ENCODE measurements at regions not wholly inside any gene's neighbourhood (a gene's known extent, or its start where the extent isn't known, plus 50 kb on each side); places are given as distances from the start of the nearest gene placed in this dataset.
"Not testable (repeated sequence)": the region's sequence is repeated elsewhere in the genome, so short reads cannot be mapped to it uniquely, and the experiment has no call there.

DNA sequence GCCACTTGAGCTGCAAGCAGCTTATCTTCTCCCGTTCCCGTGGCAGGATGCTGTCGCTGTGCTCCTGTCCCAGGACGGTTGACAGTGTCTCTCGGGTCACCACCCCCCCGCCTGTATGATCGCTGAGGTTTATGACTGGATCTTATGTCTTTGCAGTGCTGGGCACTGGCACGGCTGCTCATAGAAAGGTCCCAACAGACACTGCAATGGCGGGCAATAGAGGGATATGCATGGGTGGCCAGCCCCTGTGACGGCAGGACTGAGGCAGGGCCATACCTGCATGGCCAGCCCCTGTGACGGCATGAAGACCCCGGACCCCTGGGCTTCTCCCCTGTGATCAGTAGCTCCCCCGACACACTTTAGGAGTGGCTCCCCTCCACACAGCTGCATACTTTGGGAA lies 307.2 kb downstream of the TEX29 start:
- no peak for DNase-seq

DNA sequence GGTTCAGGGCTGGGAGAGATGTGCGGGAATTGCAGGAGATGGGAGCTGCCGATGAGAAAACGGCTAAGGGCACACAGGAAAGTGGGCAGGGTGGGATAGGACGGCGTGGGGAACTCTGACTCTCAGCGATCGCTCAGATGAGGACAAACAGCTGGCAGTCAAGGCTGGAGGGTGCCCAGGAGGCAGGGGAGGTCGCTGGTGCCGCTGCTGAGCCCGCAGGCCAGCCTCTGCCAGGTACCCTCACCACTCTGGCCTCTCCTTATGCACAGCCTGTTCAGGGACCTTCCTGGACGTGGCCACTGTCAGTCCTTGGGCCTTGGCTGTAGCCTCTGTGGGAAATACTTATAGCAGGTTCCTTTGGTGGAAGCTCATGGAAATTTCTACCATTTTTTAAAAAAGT lies 308.6 kb downstream of the TEX29 start:
- DNase-seq: no peak

DNA sequence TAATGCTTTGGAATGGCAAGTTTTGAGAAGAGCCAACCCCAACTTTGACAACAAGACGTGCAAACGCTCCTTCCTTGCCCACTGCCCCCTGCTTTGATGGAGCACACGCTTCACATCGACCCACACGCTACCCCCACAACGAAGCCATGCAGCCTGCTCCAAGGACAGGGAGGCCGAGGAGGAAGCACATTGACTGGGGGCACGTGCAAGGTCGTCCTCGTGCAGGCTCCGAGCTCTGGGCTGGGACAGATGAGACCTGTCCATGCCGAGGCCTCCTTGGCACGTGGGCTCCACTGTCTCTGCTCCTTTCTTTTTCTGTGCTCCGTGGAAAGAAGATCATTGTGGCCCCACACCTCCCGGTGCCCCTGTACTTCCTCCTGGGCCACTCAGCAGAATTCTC lies 309.0 kb downstream of the TEX29 start:
- DNase-seq: no peak

DNA sequence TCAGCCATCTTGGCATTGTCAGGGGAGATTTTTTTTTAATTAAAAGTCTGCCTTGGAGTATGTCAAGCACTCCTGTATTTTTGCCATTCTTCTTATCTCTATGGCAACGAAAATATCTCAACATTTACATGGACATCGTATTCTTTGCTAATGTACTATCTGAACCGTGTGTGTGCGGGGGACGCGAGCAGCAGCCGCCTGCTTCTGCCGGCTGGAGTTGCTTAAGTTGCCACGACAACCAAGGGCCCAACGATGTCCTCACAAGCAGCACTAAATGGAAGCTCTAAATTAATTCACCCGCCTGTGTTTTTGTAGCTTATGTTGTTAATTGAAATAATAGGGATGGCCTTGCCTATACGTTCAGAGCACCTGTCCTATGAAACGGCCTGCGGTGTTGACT lies 309.5 kb downstream of the TEX29 start:
- no peak for DNase-seq

DNA sequence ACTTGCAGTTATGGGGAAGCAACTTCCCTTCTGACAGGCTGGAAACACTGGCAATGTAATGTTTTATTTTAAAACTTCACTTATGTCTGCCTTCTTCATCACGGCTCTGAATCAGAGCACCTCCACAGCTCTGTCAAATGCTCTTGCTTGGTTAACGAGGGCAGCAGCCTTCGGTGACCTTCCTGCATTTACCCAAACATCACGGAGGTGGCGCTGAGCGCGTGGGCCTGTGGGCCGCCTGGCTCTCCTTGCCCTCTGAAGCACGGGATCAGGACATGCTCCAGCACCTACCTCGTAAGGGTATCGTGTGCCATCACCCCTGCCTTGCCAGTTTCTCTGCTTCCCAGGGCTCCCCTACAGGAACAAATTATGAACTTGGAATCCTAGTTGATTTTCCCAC lies 310.0 kb downstream of the TEX29 start:
- no peak for DNase-seq

- not testable (repeated sequence) for DNase-seq
Measured at GRCh38 chr13:111631271-111631670, 310.8 kb downstream of the TEX29 start.

GRCh38 chr13:111632906-111633305 lies 312.5 kb downstream of the TEX29 start:
- no peak for DNase-seq

- DNase-seq: no peak
Measured at GRCh38 chr13:111633401-111633800, 313.0 kb downstream of the TEX29 start.

GRCh38 chr13:111634410-111634809 lies 314.0 kb downstream of the TEX29 start:
- DNase-seq: no peak

- DNase-seq: no peak
Measured at GRCh38 chr13:111636271-111636670, 315.8 kb downstream of the TEX29 start.

- DNase-seq: no peak
Measured at GRCh38 chr13:111636804-111637203, 316.4 kb downstream of the TEX29 start.

GRCh38 chr13:111637365-111637764 lies 316.9 kb downstream of the TEX29 start:
- no peak for DNase-seq

DNA sequence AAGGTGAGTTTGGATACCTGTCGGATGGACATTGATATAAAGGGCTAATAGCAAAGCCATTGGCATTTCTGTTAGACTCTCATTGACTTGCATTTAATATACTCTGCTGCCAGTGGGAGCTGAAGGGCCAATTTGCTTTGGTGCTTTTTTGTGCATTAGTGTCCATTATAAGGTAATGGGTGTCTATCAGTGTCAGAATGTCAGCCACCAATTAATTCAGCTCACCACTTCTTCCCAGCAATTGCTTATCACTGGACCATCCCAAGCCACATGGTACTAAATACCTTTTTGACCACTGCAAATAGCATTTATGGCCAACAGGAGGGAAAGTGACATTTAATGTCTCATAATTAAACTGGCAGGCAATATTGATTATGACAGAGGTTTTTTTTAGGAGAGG lies 317.8 kb downstream of the TEX29 start:
- no peak for DNase-seq

GRCh38 chr13:111639196-111639705 lies 318.8 kb downstream of the TEX29 start:
- no peak for DNase-seq

DNA sequence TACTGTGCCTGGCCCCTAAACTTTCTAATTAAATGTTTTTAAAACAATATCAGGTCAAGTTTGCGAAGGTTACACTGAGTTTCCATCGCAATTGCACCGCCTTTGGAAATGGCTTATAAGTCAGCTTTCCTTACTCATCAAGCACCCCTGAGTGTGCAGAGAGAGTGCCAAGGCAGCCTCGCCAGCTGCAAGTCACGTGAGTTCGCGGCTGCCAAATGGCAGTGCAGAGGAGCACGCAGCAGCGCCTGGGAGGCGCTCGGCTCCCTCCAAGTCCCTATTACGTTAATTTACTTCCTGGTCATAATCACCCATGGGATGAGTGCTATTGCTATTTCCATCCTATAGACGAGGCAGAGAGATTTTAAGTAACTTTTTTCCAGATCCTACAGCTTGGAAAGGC lies 319.6 kb downstream of the TEX29 start:
- DNase-seq: no peak

DNA sequence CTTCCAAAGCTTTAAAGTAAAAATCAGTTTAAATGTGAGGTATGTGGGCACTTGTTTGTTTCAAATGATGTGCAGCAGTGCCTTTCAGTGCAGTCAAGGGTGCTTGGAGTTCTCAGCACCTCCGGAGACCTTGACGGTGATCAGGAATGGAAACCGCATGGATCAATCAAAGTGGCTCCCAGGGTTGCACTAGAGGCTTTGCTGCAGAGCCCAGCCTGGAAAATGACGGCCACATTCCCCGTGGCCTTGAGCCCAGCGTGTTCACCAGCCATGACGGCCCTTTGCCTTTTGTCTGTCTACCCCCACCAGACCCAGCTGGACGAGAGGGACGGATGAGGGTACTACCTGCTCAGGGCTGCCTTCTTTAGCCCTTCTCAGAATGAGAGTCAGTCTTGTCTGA lies 320.0 kb downstream of the TEX29 start:
- DNase-seq: no peak

GRCh38 chr13:111642156-111642767 lies 321.8 kb downstream of the TEX29 start:
- no peak for DNase-seq

- no peak for DNase-seq
Measured at GRCh38 chr13:111644750-111645149, 324.3 kb downstream of the TEX29 start.

DNA sequence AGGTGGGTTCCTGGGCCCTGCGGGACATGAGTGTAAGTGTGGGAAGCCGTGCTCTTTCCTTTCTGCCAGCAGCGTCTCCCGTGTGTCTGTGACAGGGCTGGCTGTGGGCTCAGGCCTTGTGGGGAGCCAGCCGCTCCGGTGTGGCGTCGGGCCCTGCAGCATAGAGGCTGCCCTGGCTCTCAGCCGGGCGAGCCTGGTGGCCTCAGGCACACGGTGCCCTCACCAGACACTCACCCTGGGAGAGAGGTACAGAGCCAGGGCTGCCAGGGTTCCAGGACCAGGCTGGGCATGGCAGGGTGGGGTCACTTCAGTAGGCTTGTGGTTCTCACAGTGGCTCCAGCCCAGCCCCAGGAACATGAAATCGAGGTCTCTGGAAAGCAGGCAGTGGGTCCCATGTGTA lies 324.8 kb downstream of the TEX29 start:
- no peak for DNase-seq

DNA sequence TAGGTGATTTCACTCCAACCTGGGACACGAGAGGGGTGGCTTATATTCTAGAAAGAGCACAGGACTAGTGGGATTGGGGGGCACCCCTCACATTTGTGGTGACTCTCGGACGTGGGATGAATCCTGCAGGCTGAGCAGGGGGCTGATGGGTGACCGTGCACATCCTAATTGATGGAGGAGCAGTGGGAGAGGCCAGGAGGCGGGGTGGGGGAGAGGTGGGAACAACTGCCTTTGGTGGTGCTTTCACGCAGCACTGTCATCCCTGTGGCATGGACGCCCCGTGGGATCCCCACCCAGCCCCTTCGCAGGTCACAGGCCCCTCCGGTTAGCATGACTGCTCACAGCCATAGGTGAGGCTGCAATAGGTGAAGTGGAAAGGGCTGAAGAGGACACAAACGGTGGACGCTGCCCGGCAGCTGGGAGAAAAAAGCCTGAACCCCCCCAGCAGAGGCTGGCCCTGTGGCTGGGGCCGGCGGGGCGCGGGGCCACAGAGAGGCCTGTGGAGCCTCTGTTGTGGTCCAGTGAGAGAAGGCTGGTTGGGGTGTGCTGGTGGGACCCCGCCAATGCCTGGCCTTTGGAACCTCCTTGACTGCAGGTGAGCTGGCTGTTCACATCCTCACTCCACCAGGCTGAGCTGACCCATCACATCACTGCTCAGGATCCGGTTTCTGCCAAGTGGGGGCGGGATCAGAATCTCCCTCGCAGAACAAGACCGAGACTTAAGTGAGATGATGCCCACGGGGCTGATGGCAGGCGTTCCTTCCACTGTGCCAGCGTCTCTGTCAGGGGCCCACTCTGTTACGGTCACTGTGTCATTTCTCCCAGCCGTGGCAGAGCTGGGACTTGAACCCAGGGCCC lies 325.4 kb downstream of the TEX29 start:
- DNase-seq: no peak

DNA sequence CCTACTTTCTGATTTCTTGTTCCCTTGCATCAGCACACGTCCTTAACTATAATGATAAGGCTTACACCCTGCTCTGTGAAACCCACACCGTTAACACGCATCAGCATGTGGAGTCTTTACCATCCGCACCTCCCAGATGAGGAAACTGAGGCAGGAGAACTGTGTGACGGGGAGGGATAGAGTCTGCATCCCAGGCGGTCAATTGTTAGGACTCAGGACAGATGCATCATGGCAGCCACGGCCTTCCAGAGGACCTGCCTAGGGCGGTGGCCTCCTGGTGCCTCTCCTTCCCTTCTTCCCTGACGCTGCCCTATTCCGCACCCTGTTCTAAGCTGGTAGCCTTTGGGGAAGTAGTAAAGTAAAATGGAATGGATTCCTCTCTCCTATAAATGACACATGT lies 326.0 kb downstream of the TEX29 start:
- DNase-seq: no peak

DNA sequence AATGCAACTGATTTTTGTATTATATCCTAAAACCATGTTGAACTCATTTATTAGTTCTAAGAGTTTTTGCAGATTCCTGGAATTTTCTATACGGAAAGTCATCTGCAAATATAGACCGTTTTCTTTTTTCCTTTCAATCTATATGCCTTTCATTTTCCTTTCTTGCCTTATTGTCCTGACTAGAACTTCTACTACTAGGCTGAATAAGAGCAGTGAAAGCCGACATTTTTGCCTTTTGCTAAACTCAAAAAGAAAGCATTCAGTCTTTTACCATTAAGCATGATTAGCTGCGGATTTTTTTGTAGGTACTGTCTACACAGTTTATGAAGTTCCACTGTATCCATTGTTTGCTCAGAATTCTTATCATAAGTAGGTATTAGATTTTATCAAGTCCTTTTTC lies 328.4 kb downstream of the TEX29 start:
- no peak for DNase-seq

DNA sequence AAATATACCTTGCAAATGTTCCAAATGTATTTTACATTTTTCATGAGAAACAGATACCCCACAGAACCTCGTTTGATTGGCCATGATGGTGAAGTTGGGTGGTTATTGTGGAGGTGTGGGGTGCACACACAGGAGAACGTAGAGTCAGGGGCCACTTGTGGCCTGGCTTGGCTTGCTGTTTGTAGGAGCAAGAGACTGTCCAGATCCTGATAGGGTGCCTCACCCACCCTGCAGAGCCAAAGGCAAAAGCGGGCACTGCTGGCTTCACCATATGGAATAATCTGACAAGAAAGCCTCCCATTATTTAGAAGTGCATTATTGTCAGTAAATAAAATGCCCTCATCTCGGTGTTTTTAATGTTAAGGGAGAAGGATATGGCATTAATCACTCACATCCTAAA lies 330.2 kb downstream of the TEX29 start:
- no peak for DNase-seq

DNA sequence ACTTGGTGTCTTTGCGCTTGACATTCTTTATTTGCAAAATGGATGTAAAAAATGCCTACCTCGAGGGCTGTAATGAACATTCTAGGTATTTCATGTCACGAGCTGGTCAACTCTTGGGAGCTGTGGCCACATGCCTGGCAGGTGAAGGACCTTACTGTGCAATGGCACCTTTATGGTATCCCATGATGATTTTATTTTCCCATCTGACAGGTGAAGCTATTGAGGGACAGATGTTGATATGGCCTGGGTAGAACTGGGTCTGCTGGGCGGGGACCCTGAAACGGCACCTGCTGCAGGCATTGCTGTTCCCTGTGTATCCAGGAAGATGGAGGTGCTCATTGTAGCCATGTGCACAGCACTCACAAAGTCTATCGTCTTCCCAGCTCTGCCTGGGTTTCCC lies 332.2 kb downstream of the TEX29 start:
- DNase-seq: no peak

GRCh38 chr13:111654531-111654930 lies 334.1 kb downstream of the TEX29 start:
- no peak for DNase-seq
